Psoas muscle (tissue), 7 donors: ENCODE measurements at regions not wholly inside any gene's neighbourhood (a gene's known extent, or its start where the extent isn't known, plus 50 kb on each side); places are given as distances from the start of the nearest gene placed in this dataset.

Experiments used
- ATAC-seq, 4 donors: fragments of 200-7000 bp; cut with Tn5 transposase; one replicate each; pipeline ENCODE4 v1.9.1; 2020; ENCODE audit warnings: moderate library complexity in 3 of 4, mild to moderate bottlenecking in 2 of 4
- DNase-seq, 2 donors: peaks; one replicate each; pipeline ENCODE4 v3.0.0-alpha.2; 2020
- H3K27ac ChIP-seq: fragments of 200-600 bp; one replicate; pipeline ENCODE4 v1.8.0; 2022
- H3K27me3 ChIP-seq, 3 donors: fragments of 200-600 bp in 1 of 3; one replicate each; pipeline versions ENCODE4 v1.6.1 to v1.8.0; 2013 to 2022; ENCODE audit warnings: low read length in 2 of 3, mild to moderate bottlenecking in 2 of 3, moderate library complexity in 1 of 3; ENCODE audit not compliant: insufficient read depth in 3 of 3
- H3K36me3 ChIP-seq, 2 donors: fragments of 200-600 bp in 1 of 2; one replicate each; pipeline versions ENCODE4 v1.6.1 to v1.8.0; 2013 to 2022; ENCODE audit warnings: low read depth in 1 of 2, mild to moderate bottlenecking in 1 of 2, moderate library complexity in 1 of 2; ENCODE audit not compliant: insufficient read depth in 1 of 2
- H3K4me1 ChIP-seq: fragments of 200-600 bp; one replicate; pipeline ENCODE4 v1.8.0; 2022
- H3K4me3 ChIP-seq: fragments of 200-600 bp; one replicate; pipeline ENCODE4 v1.8.0; 2022; ENCODE audit warnings: mild to moderate bottlenecking
- H3K9me3 ChIP-seq: fragments of 200-600 bp; one replicate; pipeline ENCODE4 v1.8.0; 2022
- WGBS, 3 donors: extraction: QIAGEN DNeasy Blood & Tissue Kit; methylation state at CpG; one replicate each; pipeline versions ENCODE4 v1.1.6 to v1.1.7; 2013; 5-methylcytosine and 5-hydroxymethylcytosine counted together
- intact Hi-C, 2 donors: fragments of 100-400 bp; cut with DNase I; formaldehyde crosslinking; loops; one replicate each; pipeline versions ENCODE4 v1.11.0 to v1.14.2; 2022
- TF ChIP-seq, protein P1 (sequence below): fragments of 200-600 bp; IDR thresholded peaks from one replicate; pipeline ENCODE4 v1.8.0; 2022; ENCODE audit warnings: antibody characterized with exemption
- donor health status: healthy with polysubstance abuse.
- donor health status: DM: no; HTN: no; CAD: no; lungs with moderate emphysema.
- donor health status: Bipolar disorder and iron deficiency.
- donor health status: healthy.
- donor health status: DM: yes; HTN: yes; CAD: no.
- donor health status: DM: no; HTN: no; CAD: no.
- donor health status: DM: yes; HTN: yes; CAD: no.

DNA sequence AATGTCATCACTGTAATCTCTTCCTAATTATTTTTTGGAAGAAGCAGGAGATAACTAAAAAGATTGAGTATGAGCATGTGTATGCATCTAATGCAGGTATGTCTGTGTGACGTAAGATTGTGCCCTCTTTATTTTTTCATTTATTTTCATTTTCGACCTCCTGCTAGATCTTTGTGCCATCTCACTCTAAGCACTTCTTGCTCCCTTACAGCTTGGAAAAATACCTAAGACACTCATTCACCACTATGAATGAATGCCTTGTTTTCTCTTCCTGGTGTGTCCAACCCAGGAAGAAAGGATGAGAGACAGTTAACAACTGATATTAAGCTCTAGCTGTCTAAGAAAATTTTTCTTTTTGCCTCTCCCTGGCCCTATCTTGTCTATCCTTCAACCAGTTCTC is 76.8 kb upstream of the CISTR start:
- ATAC-seq (no peak), DNase-seq (no peak)
- intact Hi-C loops = no loop called here
- TF ChIP-seq, protein P1, sequence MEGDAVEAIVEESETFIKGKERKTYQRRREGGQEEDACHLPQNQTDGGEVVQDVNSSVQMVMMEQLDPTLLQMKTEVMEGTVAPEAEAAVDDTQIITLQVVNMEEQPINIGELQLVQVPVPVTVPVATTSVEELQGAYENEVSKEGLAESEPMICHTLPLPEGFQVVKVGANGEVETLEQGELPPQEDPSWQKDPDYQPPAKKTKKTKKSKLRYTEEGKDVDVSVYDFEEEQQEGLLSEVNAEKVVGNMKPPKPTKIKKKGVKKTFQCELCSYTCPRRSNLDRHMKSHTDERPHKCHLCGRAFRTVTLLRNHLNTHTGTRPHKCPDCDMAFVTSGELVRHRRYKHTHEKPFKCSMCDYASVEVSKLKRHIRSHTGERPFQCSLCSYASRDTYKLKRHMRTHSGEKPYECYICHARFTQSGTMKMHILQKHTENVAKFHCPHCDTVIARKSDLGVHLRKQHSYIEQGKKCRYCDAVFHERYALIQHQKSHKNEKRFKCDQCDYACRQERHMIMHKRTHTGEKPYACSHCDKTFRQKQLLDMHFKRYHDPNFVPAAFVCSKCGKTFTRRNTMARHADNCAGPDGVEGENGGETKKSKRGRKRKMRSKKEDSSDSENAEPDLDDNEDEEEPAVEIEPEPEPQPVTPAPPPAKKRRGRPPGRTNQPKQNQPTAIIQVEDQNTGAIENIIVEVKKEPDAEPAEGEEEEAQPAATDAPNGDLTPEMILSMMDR = no peak
- Histone ChIP-seq H3K4me3 (no peak overlapping the region), H3K36me3 (no peaks in the 10 kb centered on the region), H3K27ac (no peak overlapping the region), H3K4me1 (no peaks in the 10 kb centered on the region), H3K9me3 (no peaks in the 10 kb centered on the region), H3K27me3 (peaks cover 0 to 10% (median 0%) of the 10 kb centered on the region in 3 donors)
- WGBS, 3 donors = 70 to 85% (median 83%) methylated on average over 2 of the region's 2 CpGs

DNA sequence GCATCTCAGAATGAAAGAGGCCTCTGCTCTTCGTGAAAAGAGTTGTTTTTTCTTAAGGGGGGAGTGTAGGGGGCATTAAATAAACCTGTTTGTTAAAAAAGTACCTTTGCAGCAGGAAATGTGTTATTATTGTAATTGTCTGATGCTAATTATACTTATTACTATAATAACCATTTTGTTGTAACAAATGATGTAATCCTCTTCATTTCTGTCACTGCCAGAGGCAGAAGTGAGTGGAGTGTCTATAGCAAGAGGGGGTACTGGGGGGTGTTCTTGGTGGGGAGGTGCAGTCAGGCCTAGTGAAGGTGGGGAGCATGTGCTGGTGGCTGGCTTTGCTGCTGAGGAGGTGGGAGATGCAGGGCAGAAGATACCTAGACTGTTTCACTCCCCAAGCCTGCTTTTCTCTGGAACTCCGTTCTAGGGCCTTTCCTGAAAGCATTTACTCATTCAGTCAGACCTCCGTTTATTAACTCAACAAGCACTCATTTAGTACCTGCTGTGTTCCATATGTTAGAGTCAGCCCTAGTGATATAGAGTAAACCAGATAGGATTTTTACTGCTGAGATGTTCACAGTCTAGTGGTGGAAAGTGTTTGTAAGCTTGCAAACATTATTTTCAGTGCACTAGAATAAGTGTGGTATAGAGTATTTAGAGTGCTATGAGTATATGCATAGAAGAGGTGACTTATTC is 77.5 kb upstream of the CISTR start:
- Histone ChIP-seq H3K36me3 (no peaks in the 10 kb centered on the region), H3K4me3 (no peak overlapping the region), H3K4me1 (no peaks in the 10 kb centered on the region), H3K9me3 (no peaks in the 10 kb centered on the region), H3K27me3 (peaks cover 0 to 8% (median 0%) of the 10 kb centered on the region in 3 donors), H3K27ac (no peak overlapping the region)
- ATAC-seq (no peak), DNase-seq (no peak)
- TF ChIP-seq, protein P1 = no peak
- intact Hi-C loops = no loop called here
- WGBS, 3 donors = 51 to 60% (median 60%) methylated on average over 3 of the region's 3 CpGs

DNA sequence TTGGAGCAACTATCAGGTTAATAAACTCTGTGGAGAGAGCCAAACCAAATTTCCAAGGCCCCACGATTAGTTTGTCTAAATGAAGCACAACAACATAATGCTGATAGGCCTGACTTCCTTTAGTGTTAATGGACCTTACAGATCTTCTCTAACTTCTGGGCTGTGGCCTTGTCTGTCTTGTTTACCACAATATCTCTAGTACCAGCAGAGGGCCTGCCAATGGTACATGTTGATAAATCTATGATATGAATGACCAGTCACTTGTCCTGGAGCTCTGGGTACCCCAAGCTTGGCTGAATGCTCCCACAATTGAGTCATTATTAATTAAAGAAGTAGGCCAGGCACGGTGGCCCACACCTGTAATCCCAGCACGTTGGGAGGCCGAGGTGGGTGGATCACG is 78.9 kb upstream of the CISTR start:
- peaks cover 0 to 5% (median 0%) of the 10 kb centered on the region in 3 donors for H3K27me3 ChIP-seq
- intact Hi-C loops = no loop called here
- DNase-seq (no peak), ATAC-seq (no peak)
- 79 to 81% (median 81%) methylated on average over 5 of the region's 5 CpGs for WGBS, 3 donors
- no peaks in the 10 kb centered on the region for H3K4me1 ChIP-seq
- no peaks in the 10 kb centered on the region for H3K9me3 ChIP-seq
- TF ChIP-seq, protein P1 = no peak
- H3K27ac ChIP-seq = no peak overlapping the region
- no peaks in the 10 kb centered on the region for H3K36me3 ChIP-seq
- no peak overlapping the region for H3K4me3 ChIP-seq

DNA sequence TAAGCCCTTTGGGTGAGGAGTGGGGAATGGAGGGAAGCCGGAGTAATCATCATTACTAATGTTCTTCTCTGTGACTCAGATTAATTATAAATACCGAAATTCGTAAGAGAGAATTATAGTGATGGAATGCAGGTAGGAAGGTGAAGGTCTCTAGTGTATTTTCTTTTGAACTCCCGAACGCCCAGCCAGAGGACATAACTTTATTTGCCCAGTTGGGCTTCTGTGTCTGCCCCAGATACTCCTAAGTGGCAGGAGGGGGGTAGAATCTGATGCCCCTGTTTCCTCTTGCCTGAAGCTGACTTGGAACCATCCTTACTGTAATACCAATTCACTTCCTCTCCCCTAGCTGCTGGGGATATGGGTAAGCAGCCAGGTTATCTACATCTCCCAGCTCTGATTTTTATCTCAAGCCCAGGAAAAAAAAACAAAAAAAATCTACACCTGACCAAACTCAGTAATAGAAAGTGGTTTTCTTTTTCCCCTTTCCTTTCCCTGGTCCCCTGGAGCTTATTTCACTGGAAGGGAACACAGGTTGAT is 84.4 kb upstream of the CISTR start:
- no peaks in the 10 kb centered on the region for H3K36me3 ChIP-seq
- WGBS, 3 donors = 73 to 80% (median 78%) methylated on average over 5 of the region's 5 CpGs
- DNase-seq (no peak), ATAC-seq (no peak)
- H3K27me3 ChIP-seq = peaks cover 3 to 12% (median 4%) of the 10 kb centered on the region in 3 donors
- intact Hi-C loops = no loop called here
- no peaks in the 10 kb centered on the region for H3K9me3 ChIP-seq
- H3K4me3 ChIP-seq = no peak overlapping the region
- no peaks in the 10 kb centered on the region for H3K4me1 ChIP-seq
- H3K27ac ChIP-seq = no peak overlapping the region
- TF ChIP-seq, protein P1 = no peak
